H7 (cell line): ENCODE measurements at regions not wholly inside any gene's neighbourhood (a gene's known extent, or its start where the extent isn't known, plus 50 kb on each side); places are given as distances from the start of the nearest gene placed in this dataset.
"Not testable (repeated sequence)": the region's sequence is repeated elsewhere in the genome, so short reads cannot be mapped to it uniquely, and the experiment has no call there.

Source experiments
- DNase-seq: peaks from one replicate; pipeline ENCODE4 v3.0.0; 2012
- H3K27me3 ChIP-seq: 2 replicates; pipeline ENCODE4 v1.6.0; 2011; ENCODE audit warnings: mild to moderate bottlenecking, low read length; ENCODE audit not compliant: control insufficient read depth, insufficient read depth
- H3K36me3 ChIP-seq: replicated peaks from 2 replicates; pipeline ENCODE4 v1.5.1; 2011; ENCODE audit warnings: low read length; ENCODE audit not compliant: control insufficient read depth, insufficient read depth
- H3K4me3 ChIP-seq: 2 replicates; pipeline ENCODE4 v1.5.1; 2011; ENCODE audit warnings: low read depth, mild to moderate bottlenecking, control low read depth, low read length, moderate library complexity; ENCODE audit not compliant: insufficient read depth

- H3K4me3 ChIP-seq: no peak overlapping the region
- no peak for DNase-seq
- H3K36me3 ChIP-seq: no peaks in the 10 kb centered on the region
- H3K27me3 ChIP-seq: no peaks in the 10 kb centered on the region
Observed at GRCh38 chr10:65779985-65780384, 1145.9 kb upstream of the LRRTM3 start.

DNA sequence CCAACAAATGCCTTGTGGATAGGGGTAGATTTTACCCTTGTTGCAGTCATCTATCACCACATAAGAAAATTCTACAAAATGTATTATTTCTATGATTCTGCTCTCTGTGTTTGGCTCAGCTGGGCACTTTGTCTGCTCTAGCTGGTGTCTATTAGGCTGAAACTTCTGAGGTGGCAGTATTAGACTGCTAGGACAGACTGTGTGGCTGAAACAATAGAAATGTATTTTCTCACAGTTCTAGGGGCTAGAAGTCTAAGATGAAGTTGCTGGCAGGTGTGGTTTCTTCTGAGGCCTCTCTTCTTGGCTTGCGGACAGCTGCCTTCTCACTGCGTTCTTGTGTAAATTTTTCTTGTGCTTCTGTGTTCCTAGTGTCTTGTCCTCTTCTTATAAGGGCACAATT is 1139.6 kb upstream of the LRRTM3 start:
- no peak for DNase-seq

GRCh38 chr10:65787571-65787970 is 1138.3 kb upstream of the LRRTM3 start:
- H3K4me3 ChIP-seq: no peak overlapping the region
- H3K27me3 ChIP-seq: no peaks in the 10 kb centered on the region
- DNase-seq: no peak
- H3K36me3 ChIP-seq: no peaks in the 10 kb centered on the region

More for the DNA sequence above, 1139.6 kb upstream of the LRRTM3 start:
- H3K36me3 ChIP-seq: no peaks in the 10 kb centered on the region
- H3K4me3 ChIP-seq: no peak overlapping the region
- no peaks in the 10 kb centered on the region for H3K27me3 ChIP-seq

- H3K4me3 ChIP-seq: no peak overlapping the region
- H3K36me3 ChIP-seq: no peaks in the 10 kb centered on the region
- no peak for DNase-seq
- no peaks in the 10 kb centered on the region for H3K27me3 ChIP-seq
Observed at GRCh38 chr10:65788271-65788670, 1137.6 kb upstream of the LRRTM3 start.

DNA sequence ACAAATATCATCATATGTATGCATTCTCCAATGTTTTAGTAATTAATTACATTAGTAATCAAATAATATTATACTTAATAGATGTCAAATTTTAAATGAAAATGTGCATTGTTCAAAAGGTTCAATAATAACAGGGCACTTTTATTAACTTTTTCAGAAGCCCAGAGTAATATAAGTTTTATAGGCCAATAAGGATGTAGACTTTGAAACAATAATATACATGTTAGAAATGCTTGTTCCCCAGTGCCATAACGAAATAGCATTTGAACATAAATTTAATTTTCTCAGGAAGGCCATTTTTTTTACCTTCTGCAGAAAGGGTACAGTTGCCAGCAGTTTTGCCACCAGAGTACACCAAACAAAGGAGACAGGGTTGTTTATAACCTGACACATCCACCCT is 1133.9 kb upstream of the LRRTM3 start:
- Histone ChIP-seq H3K36me3 (no peaks in the 10 kb centered on the region), H3K4me3 (no peak overlapping the region), H3K27me3 (no peaks in the 10 kb centered on the region)
- no peak for DNase-seq

DNA sequence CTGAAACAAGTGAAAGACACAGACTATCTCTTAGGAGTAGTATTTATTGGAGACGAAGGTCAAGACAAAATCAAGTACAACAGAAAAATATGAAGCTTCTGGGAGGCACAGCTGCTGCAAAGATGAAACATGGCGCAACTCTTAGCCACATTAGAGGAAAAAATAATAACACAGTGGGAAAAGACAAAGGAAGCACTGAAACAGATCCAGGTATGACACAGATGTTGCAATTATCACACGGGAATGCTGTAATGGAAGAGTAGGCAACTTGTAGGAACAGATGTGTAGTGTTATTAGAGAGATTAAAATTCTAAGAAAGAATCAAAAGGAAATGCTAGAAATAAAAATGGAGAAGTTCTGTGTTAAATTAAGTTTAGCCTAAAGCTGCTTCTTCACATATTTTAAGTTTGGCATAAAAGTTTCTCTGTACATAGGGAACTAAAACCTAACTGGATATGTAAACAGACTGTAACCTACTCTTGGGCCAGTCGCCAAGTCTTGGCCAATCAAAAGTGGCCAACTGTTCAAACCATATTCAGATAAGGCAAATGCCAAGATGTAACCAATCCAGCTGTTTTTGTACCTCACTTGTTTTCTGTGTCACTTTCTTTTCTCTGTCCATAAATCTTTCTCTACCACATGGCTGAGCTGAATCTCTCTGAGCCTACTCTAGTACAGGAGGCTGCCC is 1132.0 kb upstream of the LRRTM3 start:
- Histone ChIP-seq H3K27me3 (no peaks in the 10 kb centered on the region), H3K36me3 (no peaks in the 10 kb centered on the region), H3K4me3 (no peak overlapping the region)
- DNase-seq: no peak

GRCh38 chr10:65794861-65795260 is 1131.0 kb upstream of the LRRTM3 start:
- H3K36me3 ChIP-seq, H3K4me3 ChIP-seq, DNase-seq, H3K27me3 ChIP-seq: not testable (repeated sequence)

DNA sequence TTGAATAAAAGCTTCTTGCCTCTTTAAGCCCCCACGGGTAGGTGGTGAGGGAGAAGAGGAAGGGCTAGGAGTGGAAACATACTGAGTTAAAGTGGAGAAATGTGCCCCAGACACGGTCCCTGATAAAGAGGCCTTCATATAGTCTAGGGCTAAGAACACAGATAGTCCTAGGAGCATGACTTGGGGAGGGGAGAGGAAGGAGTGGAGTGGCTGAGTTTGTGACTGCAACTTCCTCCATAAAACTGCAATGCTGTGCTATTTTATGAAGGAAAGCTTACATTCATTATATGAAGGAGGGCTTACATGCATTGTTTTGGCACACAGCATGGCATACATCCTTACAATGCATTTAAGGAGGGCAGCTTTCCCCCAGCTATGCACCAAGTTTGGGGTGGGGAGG is 1129.4 kb upstream of the LRRTM3 start:
- H3K27me3 ChIP-seq: no peaks in the 10 kb centered on the region
- no peaks in the 10 kb centered on the region for H3K36me3 ChIP-seq
- no peak for DNase-seq
- no peak overlapping the region for H3K4me3 ChIP-seq

GRCh38 chr10:65798133-65798532 is 1127.7 kb upstream of the LRRTM3 start:
- Histone ChIP-seq H3K27me3 (no peaks in the 10 kb centered on the region), H3K36me3 (no peaks in the 10 kb centered on the region), H3K4me3 (no peak overlapping the region)
- DNase-seq: no peak

- Histone ChIP-seq H3K4me3 (no peak overlapping the region), H3K36me3 (no peaks in the 10 kb centered on the region), H3K27me3 (no peaks in the 10 kb centered on the region)
- no peak for DNase-seq
Observed at GRCh38 chr10:65802391-65802790, 1123.4 kb upstream of the LRRTM3 start.

- no peak for DNase-seq
- Histone ChIP-seq H3K4me3 (no peak overlapping the region), H3K27me3 (no peaks in the 10 kb centered on the region), H3K36me3 (no peaks in the 10 kb centered on the region)
Observed at GRCh38 chr10:65805511-65805910, 1120.3 kb upstream of the LRRTM3 start.

GRCh38 chr10:65805993-65806392 is 1119.8 kb upstream of the LRRTM3 start:
- H3K27me3 ChIP-seq: no peaks in the 10 kb centered on the region
- no peaks in the 10 kb centered on the region for H3K36me3 ChIP-seq
- no peak for DNase-seq
- no peak overlapping the region for H3K4me3 ChIP-seq

DNA sequence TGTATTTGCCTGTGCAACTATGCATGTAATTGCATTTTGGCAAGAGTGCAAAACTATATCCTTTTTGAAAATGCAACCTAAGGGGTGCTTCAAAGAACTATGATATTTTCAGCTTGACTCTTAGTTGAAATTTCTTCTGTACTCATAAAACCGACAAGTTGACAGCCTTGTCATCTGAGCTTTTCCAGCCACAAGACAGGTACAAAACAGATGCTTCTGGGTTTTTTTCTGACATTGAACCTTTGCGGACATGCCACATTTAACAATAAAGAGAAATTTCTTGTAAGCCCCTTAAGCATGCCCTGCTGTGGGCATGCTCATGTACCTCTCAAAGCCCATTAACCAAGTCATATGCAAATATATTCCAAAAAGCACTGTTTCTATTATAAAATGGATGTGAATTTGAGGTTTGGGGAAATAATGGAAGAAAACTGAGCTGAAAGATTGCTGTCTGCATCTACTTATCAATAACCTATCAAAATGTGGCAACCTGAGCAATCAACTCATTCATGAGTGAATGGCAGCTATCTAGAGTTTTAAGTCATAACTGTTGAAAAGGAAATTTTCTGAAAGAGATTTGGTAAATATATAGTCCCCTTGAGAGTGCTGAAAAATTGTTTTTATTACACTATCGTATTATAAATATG is 1117.0 kb upstream of the LRRTM3 start:
- no peak overlapping the region for H3K4me3 ChIP-seq
- no peaks in the 10 kb centered on the region for H3K27me3 ChIP-seq
- DNase-seq: no peak
- H3K36me3 ChIP-seq: no peaks in the 10 kb centered on the region

DNA sequence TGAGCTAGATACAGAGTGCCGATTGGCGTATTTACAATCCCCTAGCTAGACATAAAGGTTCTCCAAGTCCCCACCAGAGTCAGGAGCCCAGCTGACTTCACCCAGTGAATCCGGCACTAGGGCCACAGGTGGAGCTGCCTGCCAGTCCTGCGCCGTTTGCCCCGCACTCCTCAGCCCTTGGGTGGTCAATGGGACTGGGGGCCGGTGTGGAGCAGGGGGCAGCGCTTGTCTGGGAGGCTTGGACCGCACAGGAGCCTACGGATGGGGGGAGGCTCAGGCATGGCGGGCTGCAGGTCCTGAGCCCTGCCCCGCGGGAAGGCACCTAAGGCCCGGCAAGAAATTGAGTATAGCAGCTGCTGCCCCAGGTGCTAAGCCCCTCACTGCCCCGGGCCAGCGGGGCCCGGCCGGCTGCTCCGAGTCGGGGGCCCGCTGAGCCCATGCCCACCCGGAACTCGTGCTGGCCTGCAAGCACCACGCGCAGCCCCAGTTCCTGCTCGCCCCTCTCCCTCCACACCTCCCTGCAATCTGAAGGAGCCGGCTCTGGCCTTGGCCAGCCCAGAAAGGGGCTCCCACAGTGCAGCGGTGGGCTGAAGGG is 1113.8 kb upstream of the LRRTM3 start:
- no peaks in the 10 kb centered on the region for H3K36me3 ChIP-seq
- no peak overlapping the region for H3K4me3 ChIP-seq
- DNase-seq: no peak
- no peaks in the 10 kb centered on the region for H3K27me3 ChIP-seq

- H3K27me3 ChIP-seq: no peaks in the 10 kb centered on the region
- H3K36me3 ChIP-seq: no peaks in the 10 kb centered on the region
- DNase-seq: no peak
- H3K4me3 ChIP-seq: no peak overlapping the region
Observed at GRCh38 chr10:65816536-65816935, 1109.3 kb upstream of the LRRTM3 start.
